Stimulated activated CD4-positive, alpha-beta T cell treated with anti-CD3 and anti-CD28 coated beads, TNF-alpha, amount 100 ng/mL, for 24 hours (primary cell): ENCODE measurements at regions not wholly inside any gene's neighbourhood (a gene's known extent, or its start where the extent isn't known, plus 50 kb on each side); places are given as distances from the start of the nearest gene placed in this dataset.

ENCODE experiments used
- DNase-seq, 3 experiments: peaks; one replicate each; pipeline ENCODE4 v3.0.0-alpha.2; 2020; ENCODE audit warnings: low read depth in 3 of 3

DNA sequence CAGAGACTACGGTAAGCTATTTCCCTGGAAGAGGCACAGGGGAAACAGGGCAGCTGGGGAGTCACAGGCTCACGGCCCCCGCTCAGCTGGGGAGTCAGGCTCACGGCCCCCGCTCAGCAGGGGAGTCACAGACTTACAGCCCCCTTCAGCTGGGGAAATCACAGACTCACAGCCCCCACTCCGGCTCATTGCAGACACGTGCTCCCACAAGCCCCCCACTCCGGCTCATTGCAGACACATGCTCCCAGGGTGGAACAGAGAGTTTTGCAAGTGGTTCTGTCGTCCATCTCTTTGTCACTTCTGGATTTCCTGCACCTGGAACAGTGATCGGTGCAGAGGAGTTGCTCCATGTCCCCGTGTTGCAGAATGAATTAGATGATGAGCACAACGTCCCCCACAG is 405.5 kb downstream of the CDH26 start:
- no peak for DNase-seq

DNA sequence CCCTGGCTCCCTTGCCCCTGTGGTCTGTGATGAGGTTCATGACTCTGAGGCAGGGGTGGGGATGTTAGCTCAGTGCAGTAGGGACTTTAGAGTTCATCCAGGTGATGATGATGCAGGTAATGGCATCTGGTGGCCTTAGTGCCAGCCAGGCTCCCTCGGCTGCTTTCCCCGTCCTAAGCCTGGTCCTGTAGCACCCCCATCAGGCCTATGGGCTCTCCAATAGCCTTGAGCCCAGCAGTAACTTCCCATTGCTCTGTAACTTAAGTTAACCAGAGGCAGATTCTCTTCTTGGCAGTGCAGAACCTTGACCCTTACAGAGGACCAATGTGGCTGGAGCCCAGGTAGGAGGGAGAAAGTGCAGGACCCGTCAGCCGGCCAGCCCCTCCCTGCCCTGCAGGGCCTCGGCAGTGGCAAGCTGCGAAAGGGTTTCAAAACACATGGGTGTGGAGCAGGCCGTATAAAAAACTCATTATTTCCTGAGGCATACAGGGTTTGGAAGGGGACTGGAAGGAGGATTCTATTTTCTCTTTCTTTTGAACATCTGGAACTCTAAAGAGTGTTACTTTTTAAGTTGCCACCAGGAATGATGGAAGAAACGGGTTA is 406.9 kb downstream of the CDH26 start:
- no peak for DNase-seq

DNA sequence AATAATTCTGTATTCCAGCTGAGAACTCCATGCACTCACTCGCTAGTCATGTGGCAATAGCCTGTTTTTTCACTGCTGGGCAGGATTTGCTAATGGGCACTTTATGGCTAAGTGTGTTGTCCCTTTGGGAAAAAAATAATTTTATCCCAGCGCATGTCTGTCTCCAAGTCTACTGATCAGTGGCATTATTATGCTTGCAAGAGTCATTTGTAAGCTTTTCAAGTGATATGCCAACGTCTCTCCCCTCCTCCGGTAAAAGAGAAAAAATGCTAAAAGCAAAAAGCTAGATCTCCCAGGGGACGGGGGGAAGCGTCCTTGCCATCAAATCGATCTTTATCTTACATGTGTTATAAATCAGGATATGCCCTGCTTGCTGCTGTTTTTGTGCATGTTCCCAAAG is 407.7 kb downstream of the CDH26 start:
- DNase-seq: no peak

DNA sequence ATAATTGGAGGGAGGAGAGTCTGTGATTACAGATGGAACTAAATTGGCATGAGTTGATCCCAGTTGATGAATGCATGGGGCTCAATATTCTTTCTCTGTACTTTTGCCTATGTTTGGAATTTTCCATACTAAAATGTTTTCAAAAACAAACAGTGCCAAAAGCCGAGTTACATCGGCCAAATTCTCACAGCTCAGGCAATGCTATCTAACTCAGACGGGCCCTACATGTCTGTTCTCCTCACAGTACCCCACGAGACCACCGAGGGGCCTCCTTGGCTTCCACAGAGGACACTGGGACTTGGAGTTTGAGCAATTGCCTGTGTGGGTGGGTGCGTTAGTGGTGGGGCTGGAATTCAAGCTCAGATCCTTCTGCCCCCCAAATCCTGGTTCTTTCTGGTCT is 413.2 kb downstream of the CDH26 start:
- DNase-seq: no peak

DNA sequence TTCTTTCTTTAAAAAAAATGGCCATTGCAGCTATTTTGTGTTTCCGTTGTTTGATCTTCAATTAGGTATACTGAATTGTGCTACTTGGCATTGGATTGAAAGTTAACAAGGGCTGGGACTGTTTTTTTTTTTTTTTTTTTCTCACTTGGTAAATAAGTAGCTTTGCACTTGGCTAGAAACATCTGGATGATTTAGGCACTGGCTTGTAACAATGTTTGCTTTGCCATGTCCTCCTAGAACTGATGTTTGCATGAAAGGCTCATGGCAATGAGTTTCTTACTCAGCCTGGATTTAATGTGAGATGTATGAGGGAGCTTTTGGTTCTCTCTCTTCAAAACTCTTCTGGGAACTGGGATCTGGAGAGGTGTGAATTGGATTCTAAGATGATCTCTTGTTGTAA is 414.1 kb downstream of the CDH26 start:
- no peak for DNase-seq

DNA sequence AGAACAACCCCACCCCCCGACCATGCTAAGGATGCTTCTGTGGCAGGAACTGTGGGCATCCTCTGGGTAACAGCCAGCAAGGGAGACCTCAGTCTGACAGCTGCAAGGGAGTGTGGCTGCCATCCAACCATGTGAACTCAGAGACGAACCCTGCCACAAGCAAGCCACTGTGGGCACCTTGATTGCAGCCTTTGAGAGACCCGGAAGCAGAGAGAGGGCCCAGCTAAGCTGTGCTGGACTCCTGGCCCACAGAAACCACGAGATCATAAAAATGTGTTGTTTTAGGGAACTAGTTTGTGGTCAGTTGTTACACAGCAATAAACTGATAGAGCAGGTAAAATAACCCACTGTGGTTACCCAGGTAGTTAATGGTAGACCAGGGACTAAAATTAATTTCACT is 414.6 kb downstream of the CDH26 start:
- no peak for DNase-seq

DNA sequence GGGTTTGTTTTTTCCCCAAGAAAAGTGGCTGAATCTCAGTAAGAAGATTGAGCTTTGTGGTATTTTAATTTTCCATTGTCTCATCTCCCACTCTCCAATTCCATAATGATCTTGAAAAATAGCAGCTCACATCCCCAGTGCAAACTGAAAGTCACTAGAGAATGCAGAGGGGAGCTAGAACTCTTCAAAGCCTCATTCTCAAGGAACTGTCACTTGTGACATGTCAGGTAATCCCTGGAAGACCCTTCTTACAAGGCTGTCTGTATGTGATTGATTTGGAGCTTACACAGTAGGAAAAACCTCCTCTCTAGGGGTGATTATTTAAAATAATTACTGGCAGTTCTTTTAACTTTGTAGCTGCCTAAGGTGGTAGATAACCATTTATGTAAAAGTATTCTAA is 420.4 kb downstream of the CDH26 start:
- no peak for DNase-seq

DNA sequence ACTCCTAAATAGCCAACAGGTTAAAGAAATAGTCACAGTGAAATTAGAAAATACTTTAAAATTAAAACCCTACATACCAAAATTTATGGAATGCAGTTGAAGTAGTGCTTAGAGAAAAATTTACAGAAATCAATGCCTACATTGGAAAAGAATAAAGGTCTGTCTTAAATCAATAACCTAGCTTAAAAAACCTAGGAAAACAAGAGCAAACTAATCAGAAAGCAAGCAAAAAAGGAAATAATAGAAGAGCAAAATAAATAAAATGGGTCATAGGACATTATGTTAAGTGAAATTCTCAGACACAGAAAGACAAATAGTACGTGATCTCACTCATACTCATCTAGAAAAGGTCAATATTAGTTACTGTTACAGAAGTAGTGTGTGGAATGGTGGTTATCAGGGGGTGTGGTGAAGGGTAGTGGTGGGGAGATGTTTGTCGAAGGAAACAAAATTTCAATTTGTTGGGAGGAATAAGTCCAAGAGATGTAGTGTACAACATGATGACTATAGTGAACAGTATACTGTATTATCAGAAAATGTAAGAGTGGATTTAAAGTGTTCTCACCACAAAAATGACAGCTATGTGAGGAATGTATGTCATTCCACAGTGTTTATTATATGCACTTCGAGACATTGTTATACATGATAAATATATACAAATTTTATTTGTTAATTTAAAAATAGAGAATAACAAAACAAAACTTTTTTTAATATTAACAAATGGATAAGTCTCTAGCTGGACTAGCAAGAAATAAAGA is 423.6 kb downstream of the CDH26 start:
- no peak for DNase-seq

DNA sequence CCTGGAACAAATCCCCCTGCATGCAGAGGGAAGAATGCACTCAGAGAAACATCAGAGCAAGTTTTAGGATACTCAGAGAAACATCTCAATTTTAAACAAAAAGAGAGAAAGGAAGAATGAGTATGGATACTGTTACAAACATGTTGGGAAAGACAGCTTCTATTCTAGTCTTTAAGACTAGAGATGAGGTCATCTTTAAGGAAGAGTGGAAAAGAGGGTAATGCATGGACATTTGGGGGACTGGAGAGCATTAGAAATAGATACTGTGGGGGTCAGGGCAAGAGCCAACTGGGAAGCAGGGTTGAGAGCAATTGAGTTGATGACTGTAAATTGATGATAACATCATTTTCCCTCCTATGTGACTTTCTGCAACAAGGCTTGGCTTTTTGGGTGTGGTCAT is 431.2 kb downstream of the CDH26 start:
- DNase-seq: no peak

DNA sequence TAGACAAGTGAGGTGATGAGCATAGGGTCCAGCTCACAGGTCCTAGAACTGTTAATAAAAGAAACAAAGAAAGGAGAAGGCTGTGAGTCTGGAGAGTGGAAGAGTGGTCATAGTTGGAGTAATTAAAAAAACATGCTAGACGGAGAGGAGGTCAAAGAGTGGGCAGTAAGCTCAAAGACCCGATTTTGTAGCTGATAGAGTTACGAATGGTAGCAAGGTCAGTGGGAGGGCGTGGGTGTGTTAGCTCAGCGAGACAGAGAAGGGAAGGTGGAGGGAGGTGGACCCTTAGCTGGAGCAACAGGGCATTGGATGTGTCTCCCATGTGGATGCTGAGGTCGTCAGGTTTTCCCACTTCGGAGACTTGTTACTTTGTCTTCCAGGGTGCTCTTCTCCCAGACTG is 431.7 kb downstream of the CDH26 start:
- DNase-seq: no peak

DNA sequence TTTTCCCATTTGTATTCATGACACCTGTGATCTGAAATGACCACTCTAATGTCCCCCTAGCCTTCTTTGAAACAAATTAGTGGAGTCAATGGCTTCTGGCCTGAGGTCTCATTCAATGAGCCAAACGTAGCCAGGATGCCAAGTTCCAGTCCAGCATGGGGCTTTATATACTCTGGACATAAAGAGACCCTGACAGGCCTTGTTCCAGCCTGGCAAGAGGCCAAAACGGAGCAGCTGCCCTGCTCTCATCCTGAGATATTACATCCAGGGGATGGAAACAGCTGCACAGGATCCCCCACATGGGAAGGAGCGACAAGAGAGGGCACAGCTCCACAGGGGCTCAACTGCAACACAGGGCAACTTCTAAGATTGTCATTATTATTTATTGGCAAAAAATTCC is 437.8 kb downstream of the CDH26 start:
- no peak for DNase-seq

DNA sequence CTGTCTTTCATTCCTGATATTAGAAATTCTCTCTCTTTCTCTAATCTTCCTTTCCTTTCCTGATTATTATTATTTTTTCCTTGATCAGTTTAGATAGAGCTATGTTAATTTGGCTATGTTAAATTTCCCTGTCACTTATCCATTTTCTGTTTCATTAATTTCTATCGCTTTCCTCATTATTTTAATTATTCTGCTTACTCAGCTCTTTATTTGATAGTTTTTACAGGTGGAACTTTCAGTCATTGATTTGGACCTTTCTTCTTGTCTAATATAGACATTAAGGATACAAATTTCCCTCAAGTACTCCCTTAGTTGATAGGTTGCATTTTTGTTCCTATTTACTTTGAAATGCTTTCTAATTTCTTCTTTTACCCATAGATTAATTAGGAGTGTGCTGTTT is 442.3 kb downstream of the CDH26 start:
- DNase-seq: no peak

DNA sequence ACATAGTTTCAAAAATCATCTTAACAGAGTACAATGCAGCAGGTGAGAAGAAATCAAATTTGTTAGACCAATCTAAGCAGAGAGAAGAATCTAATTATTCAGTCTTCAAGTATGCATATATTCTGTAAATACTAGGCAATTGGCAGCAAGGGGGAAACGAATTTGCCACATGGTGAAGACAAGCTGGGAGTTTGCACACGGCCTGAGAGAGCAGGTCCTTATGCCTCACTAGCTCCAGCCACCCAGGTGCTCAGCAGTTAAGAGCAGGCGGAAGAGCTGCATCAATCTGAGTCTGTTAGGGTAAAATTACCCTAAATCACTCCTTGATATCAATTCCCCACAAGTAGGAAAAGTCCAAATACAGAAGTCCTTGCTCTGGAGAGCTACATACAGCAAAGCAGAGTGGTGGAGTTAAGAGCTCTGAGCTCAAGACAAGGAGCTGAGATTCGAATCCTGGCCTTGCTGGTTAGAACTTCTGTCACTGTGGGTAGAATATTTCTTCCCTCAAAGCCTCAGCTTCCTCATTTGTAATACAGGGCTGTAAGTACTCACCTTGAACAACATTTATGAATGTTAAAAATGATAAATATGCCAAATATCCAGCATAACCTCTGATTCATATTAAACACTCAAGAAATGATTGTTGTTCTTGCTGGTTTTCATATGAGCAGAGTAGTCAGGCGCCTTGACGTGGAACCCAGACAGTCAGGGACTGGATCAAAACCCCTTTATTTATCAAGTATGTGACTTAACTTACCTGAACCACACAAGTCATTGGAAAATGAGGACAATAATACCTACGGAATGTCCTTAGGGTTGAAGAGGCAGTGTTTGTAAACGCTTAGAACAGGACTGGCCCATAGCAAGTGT is 444.2 kb downstream of the CDH26 start:
- DNase-seq: no peak

DNA sequence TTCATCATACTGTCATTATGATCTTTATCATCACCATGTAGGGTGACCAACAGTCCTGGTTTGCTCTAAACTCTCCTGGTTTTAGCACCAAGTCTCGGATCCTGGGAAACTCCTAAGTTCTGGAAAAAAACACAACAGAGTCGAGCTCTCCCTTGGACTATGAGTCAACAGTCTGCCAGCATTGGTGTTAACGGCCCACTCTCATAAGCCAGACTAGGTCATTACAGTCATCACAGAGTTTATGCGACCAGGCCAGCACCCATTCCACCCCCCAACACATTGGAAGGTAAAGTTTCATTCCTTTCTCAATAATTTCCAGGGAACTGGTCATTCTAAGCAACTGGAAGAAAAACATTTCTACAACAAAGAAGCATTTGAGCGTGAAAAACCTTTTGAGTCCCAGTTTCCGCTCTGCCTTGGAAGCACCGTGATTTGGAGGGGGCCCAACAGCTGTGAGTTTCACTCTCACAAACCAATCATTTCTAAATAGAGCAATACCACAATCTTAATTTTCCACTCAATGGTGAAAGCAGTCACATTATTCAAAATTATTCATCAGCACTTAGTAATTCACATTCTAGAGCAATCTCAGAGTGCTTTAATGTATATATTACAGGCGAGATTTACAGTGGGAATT is 445.0 kb downstream of the CDH26 start:
- DNase-seq: no peak

DNA sequence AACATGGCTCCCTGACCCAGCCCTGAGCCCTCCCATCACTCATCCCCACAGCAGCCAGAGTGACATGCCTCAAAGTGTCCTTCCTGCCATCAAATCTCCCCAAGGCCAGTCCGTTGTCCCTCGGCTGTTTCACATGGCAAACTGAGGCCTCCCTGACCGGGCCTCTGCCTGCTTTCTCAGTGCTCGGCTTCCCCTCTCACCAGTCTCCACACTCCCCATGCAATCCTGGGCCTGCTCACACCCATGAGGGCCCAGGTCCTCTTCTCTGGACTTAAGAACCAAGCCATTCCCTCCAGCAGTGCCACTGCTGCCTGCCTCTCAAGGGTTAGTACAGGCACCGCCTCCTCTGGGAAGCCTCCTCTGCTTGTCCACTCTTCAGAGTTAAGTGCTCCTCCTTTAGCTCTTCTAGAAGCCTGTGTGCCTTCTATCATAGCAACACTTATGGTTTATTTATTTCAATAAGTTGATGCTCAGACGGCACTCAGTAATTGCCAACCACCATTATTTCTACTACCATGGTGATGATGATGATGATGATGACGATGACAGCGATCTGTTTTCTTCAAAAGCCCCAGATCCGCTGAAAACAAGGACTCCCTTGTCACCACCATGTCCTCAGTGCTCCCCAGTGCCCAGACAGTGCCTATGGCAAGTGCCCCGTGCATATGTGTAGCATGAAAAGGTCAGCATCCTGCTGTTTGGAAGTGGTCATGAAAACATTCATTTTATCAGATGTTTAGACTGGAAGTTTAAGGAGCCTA is 449.0 kb downstream of the CDH26 start:
- DNase-seq: no peak

DNA sequence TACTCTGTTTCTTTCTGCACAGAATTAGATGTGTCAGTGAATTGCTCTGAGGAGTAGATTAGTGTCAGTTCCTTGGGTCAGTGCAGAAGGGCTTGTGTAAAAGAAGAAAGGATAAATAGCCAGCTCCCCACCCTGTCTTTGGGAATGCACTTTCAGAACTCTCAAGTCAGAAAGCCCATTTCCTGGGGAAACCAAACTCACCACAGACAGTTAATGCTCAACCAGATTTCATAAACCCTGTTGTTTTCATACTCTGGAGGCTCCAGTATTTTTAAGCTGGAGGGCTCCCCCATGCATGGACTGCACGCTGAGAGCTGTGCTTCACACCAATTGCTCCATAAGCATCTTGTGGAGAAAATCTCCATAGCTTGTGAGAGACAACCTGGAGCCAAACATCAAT is 449.7 kb downstream of the CDH26 start:
- DNase-seq: no peak

DNA sequence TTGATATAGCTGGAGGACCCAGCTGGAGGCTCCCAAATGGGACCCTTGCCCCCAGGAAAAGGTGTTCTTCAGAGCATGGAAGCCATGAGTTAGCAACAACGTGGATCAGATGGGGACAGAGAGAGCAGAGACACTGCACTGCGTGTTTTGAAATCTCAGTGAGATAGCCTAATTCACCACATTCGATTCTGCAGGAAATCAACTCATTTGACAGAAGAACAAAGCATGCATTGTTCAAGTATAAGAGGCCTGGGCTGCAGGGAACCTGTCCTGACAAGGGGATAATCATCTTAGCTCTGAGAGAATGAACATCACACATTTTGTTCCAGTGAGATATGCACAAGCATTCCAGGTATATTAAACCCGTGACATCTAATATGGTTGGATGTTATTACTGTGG is 450.2 kb downstream of the CDH26 start:
- DNase-seq: no peak

DNA sequence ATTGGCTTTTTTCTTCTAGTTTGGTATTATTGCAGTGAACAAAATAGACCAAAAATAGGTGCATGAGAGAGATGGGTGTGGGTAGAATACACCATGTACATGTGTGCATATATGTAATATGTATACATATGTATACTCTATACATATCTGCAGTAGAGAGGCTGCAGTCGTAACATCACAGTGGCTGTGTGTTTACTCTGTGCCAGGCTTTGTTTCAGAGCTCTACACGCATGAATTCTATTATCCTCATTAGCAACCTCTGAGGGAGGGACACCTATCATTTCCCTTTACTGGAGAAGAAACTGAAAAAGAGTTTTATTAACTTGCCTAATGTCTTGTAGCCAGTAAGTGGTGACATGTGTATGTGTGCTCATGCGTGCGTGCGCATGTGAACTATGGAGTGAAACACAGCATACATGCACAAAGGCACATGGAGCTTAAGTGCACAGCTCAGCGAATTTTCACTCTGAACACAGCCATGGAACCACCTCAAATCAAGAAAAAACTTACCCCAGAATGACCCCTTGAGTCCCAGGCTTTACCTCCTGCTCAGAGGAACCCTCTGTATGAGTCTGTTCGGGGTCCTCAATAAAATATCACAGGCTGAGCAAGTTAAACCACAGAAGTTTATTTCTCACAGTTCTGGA is 452.5 kb downstream of the CDH26 start:
- no peak for DNase-seq

DNA sequence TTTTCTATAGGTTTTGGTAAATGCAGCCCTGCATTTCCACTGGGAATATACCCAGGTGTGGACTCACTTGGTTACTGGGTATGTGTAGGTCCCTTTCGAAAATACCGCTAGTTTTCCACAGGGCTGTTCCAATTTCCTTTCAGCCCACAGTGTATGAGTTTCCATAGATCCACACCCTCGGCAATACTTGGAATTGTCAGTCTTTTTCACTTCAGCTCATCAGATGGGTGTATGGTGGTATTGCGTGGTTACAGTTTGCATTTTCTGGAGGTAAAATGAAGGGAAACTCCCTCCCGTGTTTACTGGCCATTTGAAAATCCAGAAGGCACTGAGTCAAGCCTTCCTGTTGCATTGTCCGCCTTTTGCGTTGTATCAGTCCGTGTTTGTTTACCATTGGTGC is 453.6 kb downstream of the CDH26 start:
- no peak for DNase-seq

DNA sequence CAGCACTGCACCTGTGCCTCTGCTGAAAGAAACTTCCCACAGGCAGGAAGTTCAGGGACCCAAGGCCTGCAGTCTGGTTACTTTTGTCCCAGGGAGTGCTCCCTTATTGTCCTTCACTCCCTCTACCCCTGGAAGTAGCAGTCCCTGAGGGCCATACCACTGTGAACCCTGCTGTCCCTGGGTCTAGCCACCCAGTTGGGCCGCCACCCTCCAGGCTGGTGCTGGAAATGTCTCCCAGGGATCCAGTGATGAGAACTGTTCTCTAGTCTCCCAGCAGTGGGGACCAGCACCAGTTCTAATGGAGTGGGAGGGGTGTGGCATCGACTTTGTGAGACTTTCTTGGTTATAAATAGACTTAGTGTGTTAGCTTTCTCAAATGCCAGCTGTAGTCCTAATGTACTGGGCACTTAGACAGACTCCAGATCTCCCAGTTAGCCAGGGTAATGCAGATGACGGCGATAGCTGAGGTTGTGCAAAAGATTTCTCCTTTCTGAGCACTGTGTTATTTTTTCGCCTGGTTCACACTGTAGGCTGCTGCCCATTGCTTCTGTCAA is 462.5 kb downstream of the CDH26 start:
- no peak for DNase-seq

DNA sequence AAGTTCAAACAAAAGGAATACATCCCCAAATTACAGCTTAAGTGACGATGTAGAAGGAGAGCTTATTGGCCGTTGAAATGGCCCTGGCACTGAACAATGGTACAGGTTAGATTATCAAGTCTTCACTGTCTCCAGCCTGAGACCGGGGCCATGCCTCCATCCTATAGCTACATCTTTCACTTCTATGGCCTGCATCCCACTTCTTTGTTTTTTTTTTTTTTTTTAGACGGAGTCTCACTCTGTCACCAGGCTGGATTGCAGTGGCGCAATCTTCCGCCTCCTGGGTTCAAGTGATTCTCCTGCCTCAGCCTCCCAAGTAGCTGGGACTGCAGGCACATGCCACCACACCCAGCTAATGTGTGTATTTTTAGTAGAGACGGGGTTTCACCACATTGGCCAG is 464.6 kb downstream of the CDH26 start:
- DNase-seq: no peak
